T-cell (primary cell): ENCODE measurements at regions not wholly inside any gene's neighbourhood (a gene's known extent, or its start where the extent isn't known, plus 50 kb on each side); places are given as distances from the start of the nearest gene placed in this dataset.
"Not testable (repeated sequence)": the region's sequence is repeated elsewhere in the genome, so short reads cannot be mapped to it uniquely, and the experiment has no call there.

Source experiments
- ATAC-seq, 4 experiments: fragments of 200-7000 bp in 3 of 4; fragments of 150-1000 bp in 1 of 4; cut with Tn5 transposase; replicated peaks in 1 of 4; 1 replicate in 3 of 4; 2 replicates in 1 of 4; pipeline ENCODE4 v1.10.0; 2021; ENCODE audit warnings: moderate library complexity in 3 of 4, mild to moderate bottlenecking in 2 of 4, moderate number of reproducible peaks in 1 of 4
- CTCF ChIA-PET, 2 donors: fragments of 300-600 bp; sonication (Branson Sonifier 250); formaldehyde crosslinking; loops; one replicate each; lab custom pipeline; 2022; ENCODE audit warnings: antibody characterized with exemption in 2 of 2; lab: Charles Lee
- POLR2A ChIA-PET, 2 donors: fragments of 300-600 bp; sonication (Branson Sonifier 250); formaldehyde crosslinking; loops; one replicate each; lab custom pipeline; 2022; ENCODE audit warnings: antibody characterized with exemption in 2 of 2; lab: Charles Lee
- DNase-seq, 35 experiments: peaks; one replicate each; pipeline versions ENCODE4 v3.0.0 to v3.0.0-alpha.2; 2013 to 2023
- H3K27ac ChIP-seq: one replicate; pipeline ENCODE4 v1.5.1; 2013; ENCODE audit warnings: low read length
- H3K27me3 ChIP-seq, 2 experiments: replicated peaks in 1 of 2; 1 replicate in 1 of 2; 2 replicates in 1 of 2; pipeline versions ENCODE4 v1.6.1 to v1.7.0; 2013; ENCODE audit warnings: low read length in 1 of 2, mixed read lengths in 1 of 2; ENCODE audit not compliant: control insufficient read depth in 2 of 2, insufficient read depth in 2 of 2; ENCODE audit errors: extremely low read depth in 1 of 2
- H3K36me3 ChIP-seq, 2 donors: 1 replicate in 1 of 2; 2 replicates in 1 of 2; pipeline versions ENCODE4 v1.6.1 to v1.7.0; 2013; ENCODE audit warnings: low read length in 1 of 2; ENCODE audit not compliant: control insufficient read depth in 2 of 2, insufficient read depth in 1 of 2; ENCODE audit errors: extremely low read depth in 1 of 2
- H3K4me1 ChIP-seq, 2 experiments: 1 replicate in 1 of 2; 2 replicates in 1 of 2; pipeline versions ENCODE4 v1.6.1 to v1.7.0; 2013; ENCODE audit warnings: low read length in 2 of 2, mixed read lengths in 1 of 2; ENCODE audit not compliant: insufficient read depth in 2 of 2, control insufficient read depth in 1 of 2; ENCODE audit errors: extremely low read depth in 1 of 2
- H3K4me3 ChIP-seq, 2 donors: 1 replicate in 1 of 2; 2 replicates in 1 of 2; pipeline versions ENCODE4 v1.5.1 to v1.7.0; 2013; ENCODE audit warnings: mild to moderate bottlenecking in 2 of 2, low read length in 1 of 2, moderate library complexity in 1 of 2; ENCODE audit not compliant: control insufficient read depth in 1 of 2; ENCODE audit errors: extremely low read depth in 1 of 2
- H3K9me3 ChIP-seq: 2 replicates; pipeline ENCODE4 v1.7.0; 2013
- H3K27ac Mint-ChIP-seq, 2 donors: one replicate each; pipeline ENCODE4 v1.8.0; 2020 to 2021; ENCODE audit warnings: mild to moderate bottlenecking in 2 of 2, mixed read lengths in 2 of 2
- H3K27me3 Mint-ChIP-seq, 2 donors: one replicate each; pipeline ENCODE4 v1.8.0; 2021 to 2022; ENCODE audit warnings: mixed read lengths in 2 of 2
- H3K36me3 Mint-ChIP-seq: one replicate; pipeline ENCODE4 v1.8.0; 2021; ENCODE audit warnings: mixed read lengths
- H3K4me1 Mint-ChIP-seq, 3 donors: one replicate each; pipeline ENCODE4 v1.8.0; 2020 to 2022; ENCODE audit warnings: mixed read lengths in 3 of 3, mild to moderate bottlenecking in 1 of 3
- H3K4me3 Mint-ChIP-seq, 3 donors: one replicate each; pipeline ENCODE4 v1.8.0; 2020 to 2022; ENCODE audit warnings: mild to moderate bottlenecking in 3 of 3, mixed read lengths in 3 of 3, moderate library complexity in 3 of 3
- H3K9me3 Mint-ChIP-seq, 3 donors: one replicate each; pipeline ENCODE4 v1.8.0; 2020 to 2022; ENCODE audit warnings: mixed read lengths in 3 of 3
- WGBS: methylation state at CpG from one replicate; pipeline ENCODE4 v1.1.5; 2013; ENCODE audit warnings: missing lambda C conversion rate; ENCODE audit not compliant: insufficient coverage; 5-methylcytosine and 5-hydroxymethylcytosine counted together

DNA sequence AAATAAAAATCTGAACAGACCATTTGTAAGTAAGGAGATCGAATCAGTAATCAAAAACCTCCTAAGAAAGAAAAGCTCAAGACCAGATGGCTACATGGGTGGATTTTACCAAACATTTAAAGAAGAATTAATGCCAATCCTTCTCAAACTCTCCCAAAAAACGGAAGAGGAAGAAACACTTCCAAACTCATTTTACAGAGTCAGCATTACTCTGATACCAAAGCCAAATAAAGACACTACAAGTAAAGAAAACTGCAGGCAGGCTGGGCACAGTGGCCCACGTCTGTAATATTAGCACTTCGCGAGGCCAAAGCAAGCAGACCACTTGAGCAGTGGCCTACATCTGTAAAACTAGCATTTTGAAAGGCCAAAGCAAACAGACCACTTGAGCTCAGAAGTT, 159.8 kb downstream of the DPY19L2 start:
- no peak overlapping the region for H3K27ac Mint-ChIP-seq
- Histone ChIP-seq H3K27ac (no peak overlapping the region), H3K9me3 (no peaks in the 10 kb centered on the region), H3K4me1 (no peaks in the 10 kb centered on the region), H3K4me3 (no peak overlapping the region), H3K36me3 (no peaks in the 10 kb centered on the region), H3K27me3 (no peaks in the 10 kb centered on the region)
- H3K36me3 Mint-ChIP-seq = no peaks in the 10 kb centered on the region
- ATAC-seq (no peak), DNase-seq (no peak)
- POLR2A ChIA-PET = interaction anchor here in 1 of 2 donors (0.6 kb wide), 1 partner anchor 9 kb away, joined by 3 read pairs; no protein-coding TSS in a partner anchor
- H3K27me3 Mint-ChIP-seq = no peaks in the 10 kb centered on the region
- CTCF ChIA-PET = no interaction called here
- peaks cover 5 to 30% (median 16%) of the 10 kb centered on the region in 3 donors for H3K9me3 Mint-ChIP-seq
- no peak overlapping the region for H3K4me3 Mint-ChIP-seq
- no peaks in the 10 kb centered on the region for H3K4me1 Mint-ChIP-seq
- WGBS = 77% methylated on average over 4 of the region's 5 CpGs

DNA sequence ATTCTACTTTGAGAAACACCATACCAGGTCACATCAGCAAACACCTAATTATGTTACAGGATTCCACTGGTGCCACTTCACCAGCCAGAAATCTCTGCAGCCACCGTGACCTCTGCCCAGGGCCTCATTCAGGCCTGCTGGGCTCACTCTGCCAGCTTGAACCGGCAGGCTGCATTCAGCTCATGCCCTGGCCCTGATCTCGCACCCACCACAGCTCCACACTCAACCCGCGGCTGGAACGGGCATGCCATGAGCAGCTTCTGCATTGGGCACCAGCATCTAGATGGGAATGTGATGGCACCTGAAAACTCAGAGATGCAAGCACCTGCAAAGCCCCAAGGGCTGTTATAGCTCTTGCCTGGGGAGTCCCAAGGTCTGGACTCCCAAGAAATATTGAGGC, 168.7 kb downstream of the DPY19L2 start:
- Mint-ChIP-seq H3K9me3 (peaks cover 4 to 11% (median 5%) of the 10 kb centered on the region in 3 donors), H3K27ac (no peak overlapping the region), H3K27me3 (peaks cover 0 to 9% of the 10 kb centered on the region in 2 donors), H3K36me3 (no peaks in the 10 kb centered on the region), H3K4me3 (no peak overlapping the region), H3K4me1 (no peaks in the 10 kb centered on the region)
- no peaks in the 10 kb centered on the region for H3K27me3 ChIP-seq
- DNase-seq (no peak), ATAC-seq (no peak)
- H3K36me3 ChIP-seq = no peaks in the 10 kb centered on the region
- no peaks in the 10 kb centered on the region for H3K4me1 ChIP-seq
- no peaks in the 10 kb centered on the region for H3K9me3 ChIP-seq
- no peak overlapping the region for H3K27ac ChIP-seq
- H3K4me3 ChIP-seq = no peak overlapping the region
- 96% methylated on average over 6 of the region's 6 CpGs for WGBS
- POLR2A ChIA-PET = interaction anchor here in 1 of 2 donors (0.6 kb wide), 1 partner anchor 9 kb away, joined by 3 read pairs; no protein-coding TSS in a partner anchor
- CTCF ChIA-PET = no interaction called here

DNA sequence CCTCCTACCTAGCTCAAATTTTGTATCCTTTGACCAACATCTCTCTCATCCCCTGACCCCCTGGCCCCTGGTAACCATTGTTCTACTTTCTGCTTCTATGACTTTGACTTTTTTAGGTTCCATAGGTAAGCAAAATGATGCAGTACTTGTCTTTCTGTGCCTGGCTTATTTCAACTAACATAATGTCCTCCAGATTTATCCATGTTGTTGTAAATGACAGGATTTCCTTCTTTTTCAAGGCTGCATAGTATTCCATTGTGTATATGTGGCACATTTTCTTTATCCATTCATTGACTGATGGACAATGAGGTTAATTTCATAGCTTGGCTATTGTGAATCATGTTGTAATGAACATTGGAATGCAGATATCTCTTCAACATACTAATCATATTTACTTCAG, 170.1 kb downstream of the DPY19L2 start:
- ATAC-seq (no peak), DNase-seq (no peak)
- Histone ChIP-seq H3K9me3 (no peaks in the 10 kb centered on the region), H3K4me1 (no peaks in the 10 kb centered on the region), H3K36me3 (no peaks in the 10 kb centered on the region), H3K4me3 (no peak overlapping the region), H3K27me3 (no peaks in the 10 kb centered on the region), H3K27ac (no peak overlapping the region)
- H3K27me3 Mint-ChIP-seq = peaks cover 0 to 9% of the 10 kb centered on the region in 2 donors
- H3K9me3 Mint-ChIP-seq = peaks cover 4 to 11% (median 5%) of the 10 kb centered on the region in 3 donors
- CTCF ChIA-PET = no interaction called here
- H3K4me1 Mint-ChIP-seq = no peaks in the 10 kb centered on the region
- no peaks in the 10 kb centered on the region for H3K36me3 Mint-ChIP-seq
- no peak overlapping the region for H3K4me3 Mint-ChIP-seq
- POLR2A ChIA-PET = no interaction called here
- H3K27ac Mint-ChIP-seq = no peak overlapping the region

DNA sequence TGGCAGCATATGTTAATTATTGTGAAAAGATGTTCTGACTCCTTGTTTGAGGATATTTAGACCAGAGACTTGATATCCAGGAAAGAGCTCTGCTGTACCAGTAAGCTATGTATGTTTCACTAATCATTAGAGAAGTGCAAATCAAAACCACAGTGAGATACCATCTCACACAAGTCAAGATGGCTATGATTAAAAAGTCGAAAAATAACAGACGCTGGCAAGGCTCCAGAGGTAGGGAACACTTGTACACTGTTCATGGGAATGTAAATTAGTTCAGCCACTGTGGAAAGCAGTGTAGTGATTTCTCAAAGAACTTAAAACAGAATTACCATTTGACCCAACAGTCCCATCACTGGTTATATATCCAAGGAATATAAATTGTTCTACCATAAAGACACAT, 171.6 kb downstream of the DPY19L2 start:
- Mint-ChIP-seq H3K4me1 (no peaks in the 10 kb centered on the region), H3K27ac (no peak overlapping the region), H3K36me3 (no peaks in the 10 kb centered on the region), H3K9me3 (peaks cover 5 to 11% (median 10%) of the 10 kb centered on the region in 3 donors), H3K27me3 (peaks cover 0 to 9% of the 10 kb centered on the region in 2 donors), H3K4me3 (no peak overlapping the region)
- ATAC-seq (no peak), DNase-seq (no peak)
- no CpG with 5 or more reads among the region's 2 CpGs for WGBS
- Histone ChIP-seq H3K27ac (no peak overlapping the region), H3K27me3 (no peaks in the 10 kb centered on the region), H3K36me3 (no peaks in the 10 kb centered on the region), H3K4me3 (no peak overlapping the region), H3K4me1 (no peaks in the 10 kb centered on the region), H3K9me3 (no peaks in the 10 kb centered on the region)
- ChIA-PET CTCF (no interaction called here), POLR2A (no interaction called here)

DNA sequence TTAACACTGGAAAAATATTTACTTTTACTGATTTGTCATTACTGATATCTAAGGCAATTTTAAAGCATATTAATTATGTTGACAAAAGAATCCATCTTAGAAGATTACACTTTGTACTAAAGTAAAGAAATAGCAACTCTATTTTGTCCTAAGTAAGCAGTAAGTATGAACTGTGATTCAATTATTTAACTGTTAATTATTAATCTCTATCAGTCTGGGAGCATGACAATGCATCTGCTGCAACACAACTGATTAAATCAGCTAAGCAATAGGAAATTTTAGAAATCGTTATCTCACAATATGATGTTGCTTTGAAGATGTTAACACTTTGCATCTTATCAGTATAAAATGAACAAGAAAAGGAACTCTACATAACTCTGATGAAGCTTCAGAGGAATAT, 172.3 kb downstream of the DPY19L2 start:
- Mint-ChIP-seq H3K36me3 (no peaks in the 10 kb centered on the region), H3K9me3 (peaks cover 5 to 13% (median 10%) of the 10 kb centered on the region in 3 donors), H3K27me3 (peaks cover 0 to 9% of the 10 kb centered on the region in 2 donors), H3K4me3 (no peak overlapping the region), H3K27ac (no peak overlapping the region), H3K4me1 (no peaks in the 10 kb centered on the region)
- ChIA-PET POLR2A (no interaction called here), CTCF (no interaction called here)
- Histone ChIP-seq H3K36me3 (no peaks in the 10 kb centered on the region), H3K27me3 (no peaks in the 10 kb centered on the region), H3K4me1 (no peaks in the 10 kb centered on the region), H3K4me3 (no peak overlapping the region), H3K27ac (no peak overlapping the region), H3K9me3 (no peaks in the 10 kb centered on the region)
- WGBS = no CpG with 5 or more reads among the region's 1 CpG
- ATAC-seq (no peak), DNase-seq (no peak)

DNA sequence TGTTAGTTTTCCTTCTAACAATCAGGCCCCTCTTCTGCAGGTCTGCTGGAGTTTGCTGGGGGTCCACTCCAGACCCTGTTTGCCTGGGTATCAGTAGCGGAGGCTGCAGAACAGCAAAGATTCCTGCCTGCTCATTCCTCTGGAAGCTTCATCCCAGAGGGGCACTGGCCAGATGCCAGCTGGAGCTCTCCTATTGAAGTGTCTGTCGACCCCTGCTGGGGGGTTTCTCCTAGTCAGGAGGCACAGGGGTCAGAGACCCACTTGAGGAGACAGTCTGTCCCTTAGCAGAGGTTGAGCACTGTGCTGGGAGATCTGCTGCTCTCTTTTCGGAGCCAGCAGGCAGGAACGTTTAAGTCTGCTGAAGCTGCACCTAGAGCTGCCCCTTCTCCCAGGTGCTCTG, 174.9 kb downstream of the DPY19L2 start:
- H3K4me3 Mint-ChIP-seq, H3K4me1 Mint-ChIP-seq, H3K27ac ChIP-seq, H3K27ac Mint-ChIP-seq, H3K4me1 ChIP-seq, H3K36me3 Mint-ChIP-seq, H3K4me3 ChIP-seq, CTCF ChIA-PET, ATAC-seq, H3K36me3 ChIP-seq, DNase-seq, H3K27me3 Mint-ChIP-seq, POLR2A ChIA-PET, H3K9me3 ChIP-seq, H3K27me3 ChIP-seq: not testable (repeated sequence)
- peaks cover 4 to 18% (median 10%) of the 10 kb centered on the region in 3 donors for H3K9me3 Mint-ChIP-seq
- 81% methylated on average over 4 of the region's 4 CpGs for WGBS

DNA sequence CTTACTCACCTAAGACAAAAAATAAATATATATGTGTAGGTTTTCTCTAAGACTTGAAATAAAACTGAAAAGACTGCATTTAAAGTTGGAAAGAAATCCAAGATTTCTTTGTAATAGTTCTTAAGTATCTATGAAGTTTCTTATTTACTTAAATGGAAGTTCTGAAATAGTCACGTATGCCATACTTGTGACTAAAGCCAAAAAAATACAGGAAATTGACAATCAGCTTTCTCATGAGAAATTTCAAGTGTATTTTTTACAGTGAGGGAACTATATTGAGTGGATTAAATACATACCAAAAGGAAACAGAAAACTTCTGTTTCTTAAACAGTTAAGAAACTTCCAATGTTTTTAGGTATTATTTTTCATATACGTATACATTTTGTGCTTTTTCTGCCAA, 188.1 kb downstream of the DPY19L2 start:
- Mint-ChIP-seq H3K27me3 (peaks cover 0 to 4% of the 10 kb centered on the region in 2 donors), H3K4me3 (no peak overlapping the region), H3K27ac (no peak overlapping the region), H3K4me1 (no peaks in the 10 kb centered on the region), H3K36me3 (no peaks in the 10 kb centered on the region), H3K9me3 (no peaks in the 10 kb centered on the region)
- no peaks in the 10 kb centered on the region for H3K4me1 ChIP-seq
- H3K4me3 ChIP-seq = no peak overlapping the region
- no peaks in the 10 kb centered on the region for H3K9me3 ChIP-seq
- no peaks in the 10 kb centered on the region for H3K27me3 ChIP-seq
- WGBS = no CpG with 5 or more reads among the region's 2 CpGs
- H3K36me3 ChIP-seq = no peaks in the 10 kb centered on the region
- H3K27ac ChIP-seq = no peak overlapping the region
- POLR2A ChIA-PET = no interaction called here
- CTCF ChIA-PET = no interaction called here
- ATAC-seq = no peak
- no peak for DNase-seq
